NCI-H82 (cell line): ENCODE measurements at regions not wholly inside any gene's neighbourhood (a gene's known extent, or its start where the extent isn't known, plus 50 kb on each side); places are given as distances from the start of the nearest gene placed in this dataset.
"Not testable (repeated sequence)": the region's sequence is repeated elsewhere in the genome, so short reads cannot be mapped to it uniquely, and the experiment has no call there.

ENCODE experiments used
- DNase-seq: peaks from one replicate; lab custom pipeline; 2025; lab: John Stamatoyannopoulos, UW

DNA sequence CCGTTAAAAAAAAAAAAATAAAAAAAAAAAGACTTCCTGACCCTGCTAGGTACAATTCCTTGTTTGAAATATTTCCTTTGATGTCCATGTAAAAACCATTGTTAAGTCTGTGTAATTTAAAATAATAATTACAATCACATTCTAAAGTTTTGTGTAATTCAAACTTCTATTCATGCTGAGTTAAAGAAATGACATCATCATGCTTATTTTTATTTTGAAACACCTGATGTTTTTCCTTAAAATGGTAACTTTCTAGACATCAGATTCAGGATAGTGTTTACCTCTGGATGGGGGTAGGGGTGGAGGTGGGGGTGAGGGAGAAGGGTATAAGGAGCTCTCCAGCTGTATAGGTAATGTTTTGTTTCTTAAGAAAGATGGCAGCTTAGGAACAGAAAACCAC is 92.8 kb downstream of the ADCYAP1 start:
- DNase-seq = no peak

DNA sequence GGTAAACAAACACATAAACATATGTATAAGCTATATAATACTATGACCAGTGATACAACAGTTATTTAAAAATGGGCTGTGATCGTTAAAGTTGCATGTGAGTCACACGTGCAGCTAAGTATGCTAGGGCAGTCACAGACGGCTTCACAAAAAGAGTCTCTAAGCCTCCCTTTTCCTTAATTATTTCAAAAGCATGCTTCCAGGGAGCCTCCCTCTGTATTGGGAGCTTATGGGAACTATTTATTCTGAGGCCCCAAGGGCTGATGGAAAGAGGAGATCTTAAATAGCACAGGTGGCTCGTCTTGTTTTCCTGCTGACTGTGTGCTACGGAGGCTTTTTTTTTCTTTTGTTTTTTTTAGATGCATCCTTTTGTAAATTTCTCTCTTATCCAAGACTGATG is 94.3 kb downstream of the ADCYAP1 start:
- DNase-seq = no peak

DNA sequence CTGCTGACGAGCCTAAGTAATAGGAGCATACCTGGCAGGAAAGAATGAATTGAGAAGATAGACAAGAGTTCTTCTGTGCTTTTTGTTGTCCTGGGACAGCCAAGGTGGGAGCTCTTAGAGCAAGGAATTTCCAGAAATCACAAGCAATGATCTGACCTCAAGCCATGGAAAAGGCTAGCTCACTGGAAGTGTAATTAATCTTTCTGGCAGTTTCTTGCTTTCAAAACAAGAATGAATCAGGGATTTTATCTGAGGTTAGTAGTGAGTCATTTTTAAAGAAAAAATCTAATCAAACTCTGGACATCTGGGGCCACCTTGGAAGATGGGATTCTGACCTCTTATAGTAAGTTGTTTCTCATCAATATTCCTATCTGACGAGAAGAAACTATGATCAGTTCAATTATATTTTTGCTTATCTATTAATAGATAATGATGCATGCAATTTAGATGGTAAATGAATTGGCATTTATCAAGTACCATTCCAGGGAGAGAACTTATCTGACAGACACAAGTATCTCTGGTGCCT is 98.0 kb downstream of the ADCYAP1 start:
- DNase-seq = no peak

DNA sequence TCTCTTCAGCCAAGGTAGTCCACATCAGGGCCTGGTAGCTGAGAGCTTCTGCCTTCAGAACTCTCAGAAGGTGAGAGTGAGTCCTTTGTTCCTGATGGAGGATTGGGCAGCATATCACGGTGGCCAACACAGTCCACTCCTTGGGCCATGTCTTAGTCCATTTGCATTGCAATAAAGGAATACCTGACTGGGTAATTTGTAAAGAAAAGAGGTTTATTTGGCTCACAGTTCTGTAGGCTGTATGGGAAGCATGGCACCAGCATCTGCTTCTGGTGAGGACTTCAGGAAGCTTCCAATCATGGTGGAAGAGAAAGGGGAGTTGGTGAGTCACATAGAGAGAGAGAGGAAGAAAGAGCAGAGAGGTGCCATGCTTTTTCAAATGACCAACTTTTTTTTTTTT is 98.8 kb downstream of the ADCYAP1 start:
- DNase-seq = no peak

DNA sequence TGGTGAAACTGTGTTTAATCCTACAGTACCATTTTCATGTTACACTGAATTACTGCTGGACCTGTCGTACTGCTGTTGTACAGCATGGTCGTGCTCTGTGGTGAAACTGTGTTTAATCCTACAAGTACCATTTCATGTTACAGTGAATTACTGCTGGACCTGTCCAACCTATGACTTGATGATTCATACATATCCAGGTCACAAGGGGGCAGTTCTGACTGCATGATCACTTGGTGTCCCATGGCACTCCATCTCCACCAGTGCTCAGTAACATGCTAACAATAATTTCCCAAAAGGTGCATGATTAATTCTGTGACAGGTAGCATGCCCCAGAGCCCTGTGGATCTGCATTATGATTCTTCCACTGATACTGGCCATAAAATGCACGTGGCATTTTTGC is 101.6 kb downstream of the ADCYAP1 start:
- DNase-seq = no peak

DNA sequence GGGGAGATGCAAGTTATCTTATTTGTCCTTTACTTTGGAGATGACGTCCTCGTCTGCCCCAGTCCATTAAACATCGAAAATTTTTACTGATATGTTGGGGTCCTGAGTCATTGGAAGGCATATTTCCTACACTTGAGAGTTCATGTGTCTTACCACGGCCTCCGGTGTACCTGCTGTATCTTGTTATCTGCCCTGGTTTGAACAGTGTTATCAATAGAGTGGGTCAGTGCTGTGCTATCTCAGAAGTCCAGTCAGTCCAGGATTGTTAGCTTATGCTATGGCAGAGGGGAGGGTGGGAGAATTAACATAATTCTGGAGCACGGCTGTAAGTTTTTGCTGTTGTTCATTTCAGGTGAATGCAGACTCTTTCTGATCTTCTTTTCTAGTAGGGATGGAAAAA is 102.3 kb downstream of the ADCYAP1 start:
- DNase-seq = no peak

DNA sequence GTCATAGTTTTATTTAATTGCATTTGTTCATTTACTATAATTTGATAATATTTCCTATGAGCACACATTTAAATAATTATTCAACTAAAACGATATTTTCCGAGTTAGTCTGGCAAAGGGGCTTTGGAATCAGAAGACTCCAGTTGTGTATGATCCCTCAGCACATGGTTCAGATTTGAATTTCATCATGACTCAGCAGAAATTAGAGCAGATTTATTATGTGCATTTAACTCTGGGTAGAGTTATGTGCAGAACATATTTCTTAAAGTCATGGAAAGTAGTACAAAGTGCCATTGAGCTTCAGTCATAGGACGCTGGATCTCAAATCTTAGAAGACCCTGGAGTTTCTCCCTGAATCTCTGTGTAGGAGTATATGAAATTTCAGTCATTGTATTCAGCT is 106.7 kb downstream of the ADCYAP1 start:
- no peak for DNase-seq

DNA sequence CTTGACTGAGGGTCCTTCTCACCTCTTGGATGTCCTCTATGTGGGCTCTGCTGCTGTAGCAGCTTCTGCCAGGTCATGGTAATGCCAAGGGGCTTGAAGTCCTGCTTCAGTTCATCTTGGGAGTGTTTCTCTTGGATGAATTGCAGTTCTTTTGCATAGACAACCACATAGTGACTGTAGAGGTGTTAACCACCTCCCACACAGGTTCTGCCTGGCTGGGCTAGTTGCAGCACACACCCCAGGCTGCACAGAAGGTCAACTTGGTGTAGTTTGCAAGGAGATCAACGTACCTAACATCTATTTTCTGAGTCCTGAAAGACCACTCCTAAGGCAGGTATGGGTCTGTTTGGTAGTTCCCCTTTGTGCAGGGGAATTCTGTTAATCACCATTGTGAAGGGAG is 108.1 kb downstream of the ADCYAP1 start:
- DNase-seq = no peak

DNA sequence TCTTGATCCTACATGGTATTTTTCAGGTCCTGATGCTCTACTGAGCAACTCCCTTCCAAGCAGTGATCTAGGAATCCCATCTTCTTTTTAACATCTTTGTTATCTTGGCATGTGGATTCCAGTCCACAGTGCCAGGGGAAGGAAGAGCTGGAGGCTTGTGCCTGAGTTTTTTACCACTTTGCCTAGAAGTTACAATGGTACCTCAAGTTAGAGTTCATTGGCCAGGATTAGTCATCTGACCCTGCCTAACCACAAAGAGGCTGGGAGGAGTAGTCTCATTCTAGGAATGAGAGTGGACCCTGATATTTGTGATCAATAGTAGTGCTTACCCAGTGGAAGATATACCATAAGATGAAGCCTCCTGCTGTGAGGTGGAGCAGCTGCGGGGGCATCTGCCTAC is 109.3 kb downstream of the ADCYAP1 start:
- no peak for DNase-seq

DNA sequence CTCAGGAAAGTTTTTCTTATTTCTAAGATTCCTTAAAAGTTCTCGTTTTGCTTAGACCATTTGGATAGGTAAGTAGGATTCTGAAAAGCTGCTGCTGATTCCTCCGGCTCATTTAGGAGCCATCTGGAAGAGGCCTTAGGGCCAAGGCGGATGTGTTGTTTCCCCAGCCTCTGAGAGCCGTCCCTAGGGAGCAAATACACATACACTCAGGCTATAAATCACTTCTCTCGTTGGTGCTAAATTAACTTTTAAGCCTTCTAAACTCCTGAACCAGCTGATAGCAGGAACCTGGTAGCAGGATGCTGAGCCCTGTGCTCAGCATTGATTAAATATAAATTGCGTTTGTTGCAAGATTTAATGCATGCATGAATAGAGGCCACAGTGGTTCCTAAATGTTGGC is 109.8 kb downstream of the ADCYAP1 start:
- DNase-seq = peak; percentile 98

DNA sequence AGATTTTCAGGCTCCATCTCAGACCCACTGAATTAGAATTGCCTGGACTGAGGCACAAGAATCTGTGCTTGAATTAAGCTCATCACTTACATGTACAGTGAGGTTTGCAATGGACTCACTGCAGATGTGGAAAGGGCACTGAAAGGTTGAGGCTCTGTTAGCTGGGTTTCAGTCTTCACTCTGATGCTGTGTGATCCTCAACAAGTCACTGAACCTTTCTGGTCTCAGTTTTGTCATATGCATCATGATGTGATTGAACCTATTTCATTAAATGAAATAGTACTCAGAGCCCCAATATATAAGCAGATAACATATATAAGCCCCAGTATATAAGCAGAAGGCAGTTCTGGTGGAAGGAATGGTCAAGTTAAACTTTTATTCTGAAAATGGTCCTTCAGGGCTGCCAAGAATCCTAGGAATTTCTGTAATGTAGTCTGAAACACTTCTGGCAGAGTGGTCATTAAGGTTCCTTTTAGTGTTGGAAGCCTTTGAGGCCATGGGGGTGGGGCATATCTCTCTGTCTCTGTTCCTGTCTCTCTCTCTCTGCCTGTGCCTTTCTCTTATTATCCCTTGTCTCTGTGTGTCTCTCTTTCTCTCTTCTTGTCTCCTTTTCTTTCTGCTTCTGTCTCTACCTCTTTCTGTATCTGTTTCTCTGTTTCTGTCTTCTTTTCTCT is 110.4 kb downstream of the ADCYAP1 start:
- DNase-seq = peak; percentile 9

DNA sequence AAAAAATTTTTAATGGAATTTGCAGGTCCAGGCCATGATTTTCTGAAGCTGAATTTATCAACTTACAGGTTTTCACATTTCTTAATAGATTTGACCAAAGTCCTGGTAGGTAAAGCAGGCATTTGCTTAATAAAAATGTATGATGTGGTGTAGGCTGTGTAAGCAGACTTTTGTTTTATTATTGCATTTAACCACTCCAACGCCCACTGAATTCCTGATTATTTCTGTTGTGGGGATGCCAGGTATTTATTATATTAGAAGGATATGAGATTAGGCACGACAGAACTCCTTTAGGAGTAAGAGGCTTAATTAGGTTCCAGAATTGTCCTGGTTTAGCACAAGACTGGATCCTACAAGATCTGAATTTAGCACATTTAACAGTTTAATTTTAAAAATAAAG is 111.1 kb downstream of the ADCYAP1 start:
- DNase-seq = peak; percentile 43

DNA sequence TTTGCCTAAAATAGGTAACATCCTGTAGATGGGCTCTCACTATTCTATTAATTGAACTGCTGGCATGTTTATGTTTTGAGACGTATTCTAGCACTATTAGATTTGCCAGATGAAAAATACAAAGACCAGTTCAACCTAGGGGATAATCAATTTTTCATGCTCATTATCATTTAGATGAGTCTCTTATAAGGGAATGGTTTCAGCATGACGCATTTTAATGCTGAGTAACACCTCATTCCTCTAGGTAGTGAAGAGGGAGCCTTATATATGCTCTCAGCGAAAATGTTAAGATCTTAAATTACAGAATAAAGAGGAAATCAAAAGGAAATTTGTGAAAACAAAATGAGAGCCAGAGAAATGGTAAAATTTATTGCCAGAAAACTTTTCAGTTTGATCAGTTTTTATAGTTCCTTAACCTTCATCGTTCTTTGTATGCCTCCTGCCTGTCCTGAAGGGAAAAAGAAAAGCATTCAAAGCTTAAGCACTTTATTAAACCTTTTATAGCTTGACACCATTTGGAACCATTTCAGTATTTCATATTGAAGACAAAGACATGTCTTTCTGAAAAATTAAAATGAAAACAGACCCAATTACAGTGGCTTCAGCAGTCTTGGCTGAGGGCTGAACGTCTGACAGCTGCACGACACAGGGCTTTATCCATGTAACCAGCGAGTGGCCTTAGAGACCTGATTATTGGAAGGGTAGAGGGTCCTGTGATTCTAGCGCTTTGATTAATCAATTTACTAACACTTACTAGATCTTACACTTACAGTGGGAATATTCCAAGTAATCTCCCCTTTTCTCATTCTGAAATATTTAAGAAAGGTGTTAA is 112.8 kb downstream of the ADCYAP1 start:
- DNase-seq = peak; percentile 76

DNA sequence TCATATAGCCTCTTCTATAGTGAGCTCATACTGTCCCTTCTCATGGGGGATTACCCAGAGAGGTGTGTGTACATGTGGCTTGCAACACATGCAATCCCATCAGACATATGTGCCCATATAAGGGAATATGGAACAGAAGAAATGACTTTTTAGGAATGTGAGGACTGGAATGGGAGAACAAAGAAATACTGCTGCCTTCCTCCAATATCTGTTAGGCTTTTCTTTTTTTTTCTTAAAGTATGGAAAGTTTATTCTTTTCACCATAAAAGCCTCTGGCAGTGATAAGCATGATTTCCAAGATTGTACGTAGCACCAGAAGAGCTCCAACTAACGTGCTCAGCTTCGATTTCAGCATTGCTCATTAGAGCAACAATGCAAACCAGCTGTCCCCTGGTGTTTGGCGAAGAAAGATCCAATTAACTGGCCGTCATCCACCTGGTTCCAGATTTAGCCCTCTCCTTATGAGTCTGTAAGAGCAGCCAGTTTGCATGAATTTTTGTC is 113.6 kb downstream of the ADCYAP1 start:
- peak; percentile 96 for DNase-seq

DNA sequence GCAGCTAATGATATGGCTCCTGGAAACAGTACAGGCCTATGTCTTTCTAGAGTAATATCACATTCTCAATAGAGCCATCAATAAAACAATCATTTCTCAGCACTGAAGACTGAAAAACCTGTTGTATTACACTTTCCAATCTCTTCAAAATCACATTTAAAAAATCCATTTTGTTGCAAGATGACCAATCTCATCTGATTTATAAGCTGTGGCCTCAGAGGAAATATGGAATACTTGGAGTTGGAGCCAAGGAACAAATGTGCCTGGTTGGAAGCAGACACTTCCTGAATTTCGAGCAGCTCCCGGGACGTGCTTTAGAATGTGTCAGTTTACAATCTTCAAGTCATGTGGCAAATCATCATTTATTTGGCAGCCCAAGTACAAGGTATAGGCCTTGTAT is 114.5 kb downstream of the ADCYAP1 start:
- peak; percentile 32 for DNase-seq

DNA sequence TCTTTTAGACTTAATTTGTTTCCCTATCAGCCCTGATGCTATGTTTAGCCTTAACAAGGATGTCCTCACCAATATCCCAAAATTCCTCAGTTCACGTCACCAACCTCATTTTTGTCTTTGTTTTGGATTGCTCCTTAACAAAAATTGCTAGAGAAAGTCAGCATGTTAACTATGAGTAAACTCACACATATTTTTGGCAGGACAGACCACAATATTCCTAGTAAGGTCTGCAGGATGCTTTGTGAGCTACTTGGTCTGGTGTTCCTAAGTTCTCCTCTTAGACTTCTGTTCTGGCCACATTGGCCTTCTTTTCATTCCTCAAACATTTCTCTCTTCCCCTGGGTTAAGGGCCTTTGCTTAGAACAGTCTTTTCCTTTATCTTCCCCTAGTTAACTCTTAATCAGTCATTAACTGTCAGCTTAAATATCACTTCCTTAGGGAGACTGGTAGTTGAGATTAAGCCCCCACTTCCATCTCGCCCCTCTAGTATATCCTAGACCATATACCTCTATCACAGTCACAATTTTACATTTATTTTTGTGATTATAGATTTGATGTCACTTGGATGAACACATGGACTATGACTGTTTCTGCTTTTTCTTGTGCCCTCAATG is 116.2 kb downstream of the ADCYAP1 start:
- DNase-seq = peak; percentile 25

DNA sequence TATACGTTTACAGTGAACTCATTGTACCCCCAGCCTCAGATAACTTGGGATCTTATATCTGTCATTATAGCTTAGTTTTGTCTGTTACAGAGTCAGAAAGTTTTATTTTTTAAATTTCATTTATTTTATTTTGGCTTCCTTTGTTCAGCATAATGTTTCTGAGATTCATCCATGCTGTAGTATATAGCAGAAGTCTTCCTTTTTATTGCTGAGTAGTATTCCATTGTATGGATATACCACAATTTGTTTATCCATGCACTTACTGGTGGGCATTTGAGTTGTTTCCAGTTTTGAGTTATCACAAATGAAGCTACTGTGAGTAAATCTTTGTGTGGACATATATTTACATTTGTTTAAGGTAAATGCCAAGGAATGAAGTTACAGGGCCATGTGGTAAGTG is 122.3 kb downstream of the ADCYAP1 start:
- DNase-seq = no peak

DNA sequence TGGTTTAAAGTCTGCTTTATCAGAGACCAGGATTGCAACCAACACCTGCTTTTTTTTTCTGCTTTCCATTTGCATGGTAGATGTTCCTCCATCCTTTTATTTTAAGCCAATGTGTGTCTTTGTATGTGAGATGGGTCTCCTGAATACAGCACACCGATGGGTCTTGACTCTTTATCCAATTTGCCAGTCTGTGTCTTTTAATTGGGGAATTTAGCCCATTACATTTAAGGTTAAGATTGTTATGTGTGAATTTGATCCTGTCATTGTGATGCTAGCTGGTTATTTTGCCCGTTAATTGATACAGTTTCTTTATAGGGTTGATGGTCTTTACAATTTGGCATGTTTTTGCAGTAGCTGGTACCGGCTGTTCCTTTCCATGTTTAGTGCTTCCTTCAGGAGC is 128.4 kb downstream of the ADCYAP1 start:
- not testable (repeated sequence) for DNase-seq

DNA sequence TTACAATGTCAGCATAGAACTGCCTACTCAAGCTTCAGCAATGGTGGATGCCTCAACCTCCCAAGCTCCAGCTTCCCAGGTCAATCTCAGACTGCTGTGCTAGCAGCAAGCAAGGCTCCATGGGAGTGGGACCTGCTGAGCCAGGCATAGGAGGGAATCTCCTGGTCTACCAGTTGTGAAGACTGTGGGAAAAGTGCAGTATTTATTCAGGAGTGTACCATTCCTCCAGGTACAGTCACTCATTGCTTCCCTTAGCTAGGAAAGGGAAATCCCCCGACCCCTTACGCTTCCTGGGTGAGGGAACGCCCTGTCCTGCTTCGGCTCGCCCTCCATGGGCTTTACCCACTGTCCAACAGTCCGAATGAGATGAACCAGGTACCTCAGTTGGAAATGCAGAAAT is 130.3 kb downstream of the ADCYAP1 start:
- DNase-seq = no peak

DNA sequence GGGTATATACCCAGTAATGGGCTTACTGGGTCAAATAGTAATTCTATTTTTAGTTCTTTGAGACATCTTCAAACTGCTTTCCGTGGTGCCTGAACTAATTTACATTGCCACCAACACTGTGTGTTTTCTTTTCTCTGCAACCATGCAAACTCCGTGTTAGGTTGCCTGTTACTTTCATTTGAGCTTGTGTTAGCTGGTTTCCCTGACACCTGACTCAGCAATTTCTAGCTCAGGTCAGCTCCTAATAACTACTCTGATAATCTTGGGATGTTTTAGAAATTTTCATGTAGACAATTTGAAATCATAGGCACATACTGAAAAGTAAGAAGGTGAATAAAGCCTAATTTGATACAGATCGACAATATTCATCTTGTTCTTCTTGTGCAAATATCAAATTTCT is 132.3 kb downstream of the ADCYAP1 start:
- no peak for DNase-seq

DNA sequence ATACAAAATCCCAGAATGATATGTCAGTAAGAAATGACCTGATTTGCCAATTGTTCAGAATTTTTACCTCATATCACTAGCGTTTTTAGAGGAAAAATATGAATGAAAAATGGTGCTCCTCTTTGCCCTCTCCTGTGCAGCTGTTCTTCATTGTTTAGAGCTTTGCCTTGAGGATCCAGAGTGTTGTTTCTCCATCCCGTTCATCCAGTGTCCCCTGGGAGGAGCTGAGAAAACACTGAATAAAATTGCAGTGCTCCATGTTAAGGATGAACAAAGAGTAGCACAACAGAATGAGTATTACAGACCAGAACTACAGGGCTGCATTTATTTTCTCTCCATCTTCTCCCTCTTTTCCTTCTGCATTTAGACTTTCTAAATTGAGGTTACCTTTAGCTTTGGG is 133.1 kb downstream of the ADCYAP1 start:
- DNase-seq = no peak

DNA sequence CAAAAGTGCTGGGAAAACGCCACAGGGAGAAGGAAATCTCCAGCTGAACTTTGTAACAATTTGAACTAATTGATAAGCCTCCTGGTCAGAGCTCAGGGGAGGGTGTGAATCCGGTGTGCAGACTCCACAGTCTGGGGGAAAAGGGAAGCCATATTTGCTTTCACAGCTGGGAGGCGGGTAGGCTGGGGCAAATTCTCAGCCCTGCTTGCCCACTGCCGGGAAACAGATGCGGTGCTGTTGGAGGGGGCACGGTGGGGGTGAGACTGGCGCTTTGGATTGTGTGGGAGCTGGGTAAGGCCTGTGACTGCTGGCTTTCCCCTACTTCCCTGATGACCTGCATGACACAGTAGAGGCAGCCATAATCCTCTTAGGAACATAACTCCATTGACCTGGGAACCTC is 134.8 kb downstream of the ADCYAP1 start:
- DNase-seq = no peak

DNA sequence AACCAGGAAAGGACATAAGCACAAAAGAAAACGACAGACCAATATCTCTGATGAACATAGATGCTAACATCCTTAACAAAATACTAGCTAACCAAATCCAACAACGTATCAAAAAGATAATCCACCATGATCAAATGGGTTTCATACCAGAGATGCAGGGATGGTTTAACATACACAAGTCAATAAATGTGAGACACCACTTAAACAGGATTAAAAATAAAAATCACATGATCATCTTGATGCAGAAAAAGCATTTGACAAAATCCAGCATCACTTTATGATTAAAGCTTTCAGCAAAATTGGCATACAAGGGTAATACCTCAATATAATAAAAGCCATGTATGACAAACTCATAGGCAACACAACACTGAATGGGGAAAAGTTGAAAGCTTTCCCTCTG is 138.4 kb downstream of the ADCYAP1 start:
- not testable (repeated sequence) for DNase-seq
